Ovary (tissue), 7 donors: ENCODE measurements at regions not wholly inside any gene's neighbourhood (a gene's known extent, or its start where the extent isn't known, plus 50 kb on each side); places are given as distances from the start of the nearest gene placed in this dataset.

ENCODE experiments used
- DNase-seq, 5 donors: peaks; one replicate each; pipeline ENCODE4 v3.0.0-alpha.2; 2019 to 2020
- H3K27ac ChIP-seq, 2 donors: fragments of 200-600 bp; one replicate each; pipeline versions ENCODE4 v1.5.1 to v1.8.0; 2019 to 2022
- H3K27me3 ChIP-seq: fragments of 200-600 bp; one replicate; pipeline ENCODE4 v1.8.0; 2022
- H3K36me3 ChIP-seq: fragments of 200-600 bp; sonication (generic); one replicate; pipeline ENCODE4 v1.5.1; 2019
- H3K4me1 ChIP-seq: one replicate; pipeline ENCODE4 v1.8.1; 2013; ENCODE audit warnings: mild to moderate bottlenecking, moderate library complexity; ENCODE audit not compliant: insufficient read depth
- H3K4me3 ChIP-seq: fragments of 200-600 bp; sonication (generic); one replicate; pipeline ENCODE4 v1.5.1; 2017
- H3K9me3 ChIP-seq, 2 donors: fragments of 200-600 bp in 1 of 2; sonication (generic) in 1 of 2; one replicate each; pipeline versions ENCODE4 v1.5.1 to v1.8.1; 2013 to 2019; ENCODE audit warnings: mild to moderate bottlenecking in 1 of 2, moderate library complexity in 1 of 2
- CTCF ChIP-seq, 3 donors: fragments of 450-650 bp in 2 of 3; fragments of 200-600 bp in 1 of 3; IDR thresholded peaks; one replicate each; pipeline versions ENCODE4 v1.5.1 to v1.8.0; 2016 to 2022; ENCODE audit warnings: antibody characterized with exemption in 3 of 3, mild to moderate bottlenecking in 1 of 3
- EP300 ChIP-seq: sonication (generic); formaldehyde crosslinking; IDR thresholded peaks from one replicate; pipeline ENCODE4 v1.6.1; 2017; ENCODE audit warnings: antibody characterized with exemption
- POLR2A ChIP-seq: fragments of 450-650 bp; IDR thresholded peaks from one replicate; pipeline ENCODE4 v1.6.1; 2017; ENCODE audit warnings: antibody characterized with exemption, mild to moderate bottlenecking, moderate library complexity
- WGBS, 3 donors: extraction: QIAGEN DNeasy Blood & Tissue Kit in 1 of 3; methylation state at CpG; one replicate each; pipeline versions ENCODE4 v1.1.5 to v1.1.7; 2013 to 2017; 5-methylcytosine and 5-hydroxymethylcytosine counted together
- intact Hi-C, 4 donors: fragments of 100-400 bp; cut with DNase I; formaldehyde crosslinking; loops; one replicate each; pipeline versions ENCODE4 v1.11.0 to v1.15.1; 2022 to 2023
- donor health status: DM: no; HTN: no; CAD: no; lungs with moderate emphysema.
- donor health status: DM: no; HTN: no; CAD: no.
- donor health status: Bipolar disorder and iron deficiency.
- donor health status: DM: no; HTN: no; CAD: no.
- donor health status: DM: yes; HTN: yes; CAD: no.

- WGBS, 3 donors = 12 to 39% (median 27%) methylated on average over 1 of the region's 1 CpG
- no peaks in the 10 kb centered on the region for H3K9me3 ChIP-seq
- no peak overlapping the region for H3K4me3 ChIP-seq
- TF ChIP-seq EP300 (no peak), CTCF (IDR thresholded peaks at IDR 0.05) (no peak), POLR2A (no peak)
- peaks cover 2% of the 10 kb centered on the region for H3K4me1 ChIP-seq
- no peak overlapping the region for H3K27ac ChIP-seq
- no peaks in the 10 kb centered on the region for H3K27me3 ChIP-seq
- DNase-seq = no peak
- intact Hi-C loops = loop anchor here in 1 of 4 donors (10.0 kb wide), 1 partner anchor 62 kb away; no protein-coding TSS in a partner anchor
- no peaks in the 10 kb centered on the region for H3K36me3 ChIP-seq
Measured at GRCh38 chr21:16773206-16773605, 739.6 kb upstream of the CXADR start.

DNA sequence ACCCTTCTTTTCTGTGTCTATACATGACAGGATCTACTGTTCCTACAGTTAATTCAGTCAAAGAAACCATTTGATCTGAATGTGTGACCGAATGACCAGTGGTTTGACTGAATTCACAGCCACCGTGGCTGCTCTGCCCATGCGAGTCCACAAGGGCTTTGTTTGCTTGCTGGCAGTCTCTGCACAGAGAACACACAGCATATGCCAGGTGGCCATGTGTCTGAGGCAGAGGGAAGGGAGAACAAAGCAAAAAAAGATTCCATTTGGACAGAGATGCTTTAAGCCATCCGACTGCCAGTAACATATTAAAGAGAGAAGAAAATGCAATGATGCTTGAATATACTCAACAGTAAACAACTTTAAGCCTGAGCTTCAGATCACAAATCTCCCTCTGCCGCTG is 737.8 kb upstream of the CXADR start:
- Histone ChIP-seq H3K4me1 (peaks cover 8% of the 10 kb centered on the region), H3K9me3 (no peaks in the 10 kb centered on the region), H3K36me3 (no peaks in the 10 kb centered on the region), H3K27ac (no peak overlapping the region), H3K27me3 (no peaks in the 10 kb centered on the region), H3K4me3 (no peak overlapping the region)
- TF ChIP-seq EP300 = no peak
- no peak for TF ChIP-seq CTCF (IDR thresholded peaks at IDR 0.05)
- TF ChIP-seq POLR2A = no peak
- 67 to 75% (median 75%) methylated on average over 5 of the region's 5 CpGs for WGBS, 3 donors
- intact Hi-C loops = loop anchor here in 1 of 4 donors (10.0 kb wide), 1 partner anchor 60 kb away; no protein-coding TSS in a partner anchor
- DNase-seq = no peak

- Histone ChIP-seq H3K9me3 (no peaks in the 10 kb centered on the region), H3K27me3 (no peaks in the 10 kb centered on the region), H3K27ac (no peak overlapping the region), H3K36me3 (no peaks in the 10 kb centered on the region), H3K4me1 (peaks cover 8% of the 10 kb centered on the region), H3K4me3 (no peak overlapping the region)
- TF ChIP-seq POLR2A (no peak), CTCF (IDR thresholded peaks at IDR 0.05) (no peak), EP300 (no peak)
- DNase-seq = no peak
- intact Hi-C loops = loop anchor here in 1 of 4 donors (10.0 kb wide), 1 partner anchor 58 kb away; no protein-coding TSS in a partner anchor
- 13 to 19% (median 13%) methylated on average over 6 of the region's 6 CpGs for whole genome bisulfite sequencing, 3 donors
Measured at GRCh38 chr21:16777041-16777720, 735.7 kb upstream of the CXADR start.

GRCh38 chr21:16788584-16788983 is 724.3 kb upstream of the CXADR start:
- Histone ChIP-seq H3K4me1 (no peaks in the 10 kb centered on the region), H3K4me3 (no peak overlapping the region), H3K27ac (no peak overlapping the region), H3K36me3 (no peaks in the 10 kb centered on the region), H3K9me3 (no peaks in the 10 kb centered on the region), H3K27me3 (no peaks in the 10 kb centered on the region)
- TF ChIP-seq CTCF (IDR thresholded peaks at IDR 0.05) = no peak
- no peak for TF ChIP-seq POLR2A
- no peak for TF ChIP-seq EP300
- DNase-seq = no peak
- intact Hi-C loops = no loop called here
- whole genome bisulfite sequencing, 3 donors = 43 to 47% (median 45%) methylated on average over 2 of the region's 2 CpGs
